ENCODE measurements at regions not wholly inside any gene's neighbourhood (a gene's known extent, or its start where the extent isn't known, plus 50 kb on each side); places are given as distances from the start of the nearest gene placed in this dataset.

GRCh38 chr14:25574628-25575325 lies 524.8 kb upstream of the STXBP6 start:
- no peak for TF ChIP-seq CTCF (IDR thresholded peaks at IDR 0.05)
- no peak for TF ChIP-seq POLR2A (IDR thresholded peaks at IDR 0.05)

Measured in prostate gland (tissue), 2 donors.